ENCODE measurements at regions not wholly inside any gene's neighbourhood (a gene's known extent, or its start where the extent isn't known, plus 50 kb on each side); places are given as distances from the start of the nearest gene placed in this dataset.
"Not testable (repeated sequence)": the region's sequence is repeated elsewhere in the genome, so short reads cannot be mapped to it uniquely, and the experiment has no call there.

DNA sequence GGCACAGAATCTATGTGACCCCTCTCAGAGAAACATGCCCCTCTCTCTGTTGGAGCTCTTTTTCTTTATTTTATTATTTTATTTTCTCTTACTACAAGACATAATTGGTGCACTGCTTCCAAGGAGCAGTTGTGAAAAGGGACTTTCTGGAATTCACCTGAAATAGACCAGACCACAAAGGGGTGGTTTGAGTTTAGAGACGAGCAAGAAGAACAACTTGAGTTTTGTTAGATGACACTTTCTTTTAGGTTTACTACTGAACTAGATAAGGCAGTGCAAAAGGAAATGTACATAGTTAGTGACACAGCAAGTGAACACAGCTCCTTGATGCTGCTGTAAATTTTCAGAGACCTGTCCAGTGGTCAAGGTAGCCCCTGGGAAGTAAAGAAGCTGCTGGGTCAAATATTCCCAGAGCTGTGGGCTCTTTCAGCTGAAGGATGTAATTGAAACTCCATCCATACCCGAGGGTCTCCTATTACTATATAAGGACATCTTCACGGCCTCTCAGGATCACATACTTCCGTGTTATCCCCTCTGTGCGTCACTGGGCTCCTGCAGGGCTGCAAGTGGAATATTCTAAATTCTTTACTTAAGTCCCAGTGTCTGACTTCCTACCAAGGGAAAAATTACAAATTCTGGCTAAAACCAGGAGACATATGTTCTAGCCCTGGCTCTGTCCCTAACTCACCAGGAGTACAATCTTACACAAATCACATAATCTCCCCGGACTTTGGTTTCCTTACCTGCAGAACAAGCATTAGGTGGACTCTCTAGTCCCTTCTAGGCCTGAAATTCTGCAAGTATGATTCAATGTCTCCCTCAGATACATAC is 69.1 kb upstream of the ADTRP start:
- Mint-ChIP-seq H3K27ac (no peak overlapping the region), H3K36me3 (ENCODE audit: low read depth) (no peaks in the 10 kb centered on the region), H3K9me3 (peaks cover 4% of the 10 kb centered on the region), H3K4me3 (no peak overlapping the region), H3K4me1 (no peaks in the 10 kb centered on the region), H3K27me3 (no peaks in the 10 kb centered on the region)
- no peak for DNase-seq
- CTCF ChIA-PET: interaction anchor here (1.1 kb wide), 1 partner anchor 51 kb away, joined by 3 read pairs; no protein-coding TSS in a partner anchor
- POLR2A ChIA-PET: no interaction called here

DNA sequence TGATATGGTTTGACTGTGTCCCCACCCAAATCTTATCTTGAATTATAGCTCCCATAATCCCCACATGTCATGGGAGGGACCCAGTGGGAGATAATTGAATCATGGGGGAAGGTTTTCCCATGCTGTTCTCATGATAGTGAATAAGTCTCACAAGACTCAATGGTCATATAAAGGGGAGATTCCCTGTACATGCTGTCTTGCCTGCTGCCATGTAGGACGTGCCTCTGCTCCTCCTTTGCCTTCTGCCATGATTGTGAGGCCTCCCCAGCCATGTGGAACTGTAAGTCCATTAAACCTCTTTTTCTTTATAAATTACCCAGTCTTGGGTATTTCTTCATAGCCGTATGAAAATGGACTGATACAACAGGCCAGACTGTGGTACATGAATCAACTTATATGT is 68.5 kb upstream of the ADTRP start:
- POLR2A ChIA-PET; H3K4me1 Mint-ChIP-seq; H3K27me3 Mint-ChIP-seq; H3K4me3 Mint-ChIP-seq; H3K9me3 Mint-ChIP-seq; H3K36me3 Mint-ChIP-seq (ENCODE audit: low read depth); H3K27ac Mint-ChIP-seq; DNase-seq: not testable (repeated sequence)
- CTCF ChIA-PET: interaction anchor here (1.1 kb wide), 1 partner anchor 51 kb away, joined by 3 read pairs; no protein-coding TSS in a partner anchor

DNA sequence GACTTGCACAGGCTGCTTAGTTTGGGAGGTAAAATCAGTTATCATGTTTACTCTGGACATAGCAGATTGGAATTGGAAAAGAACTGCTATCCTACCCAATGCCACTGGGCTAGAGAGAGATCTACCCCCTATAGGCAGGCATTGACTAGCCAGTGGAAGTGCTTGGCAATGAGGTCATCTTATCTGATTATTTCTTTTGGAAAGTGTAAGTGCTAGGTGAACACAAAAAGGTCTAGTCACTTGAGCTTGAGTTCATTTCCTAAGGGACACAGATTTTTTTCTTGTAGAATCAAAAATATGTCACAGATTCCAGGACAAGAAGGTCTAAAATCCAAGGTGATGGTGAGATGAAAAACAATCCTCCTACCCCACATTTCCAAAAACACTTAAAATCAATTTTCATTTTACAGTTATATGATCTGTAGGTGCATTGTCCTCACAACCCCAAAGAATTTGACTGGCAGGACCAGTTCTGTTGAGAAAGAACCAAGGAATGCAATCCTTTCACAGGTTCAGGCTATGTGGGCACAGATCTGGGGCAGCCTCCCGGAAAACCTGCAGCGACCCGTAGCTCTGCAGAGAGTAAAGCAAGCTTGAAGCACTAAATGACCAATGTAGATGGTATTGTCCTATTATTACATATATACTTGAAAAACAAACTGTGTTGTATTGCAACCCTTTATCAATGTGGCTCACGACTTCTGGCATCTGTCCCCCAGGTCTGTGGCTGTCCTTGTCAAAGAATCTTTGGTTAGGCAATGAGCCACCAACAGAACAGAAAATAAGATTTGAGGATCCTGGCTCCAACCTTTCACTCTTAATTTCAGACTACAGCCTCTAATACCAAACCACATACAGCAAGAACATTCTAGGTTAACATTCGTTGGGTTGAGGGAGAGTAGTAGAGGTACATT is 67.3 kb upstream of the ADTRP start:
- H3K27ac Mint-ChIP-seq: no peak overlapping the region
- no peaks in the 10 kb centered on the region for H3K27me3 Mint-ChIP-seq
- ChIA-PET CTCF (no interaction called here), POLR2A (no interaction called here)
- no peaks in the 10 kb centered on the region for H3K4me1 Mint-ChIP-seq
- no peak for DNase-seq
- H3K9me3 Mint-ChIP-seq: no peaks in the 10 kb centered on the region
- no peak overlapping the region for H3K4me3 Mint-ChIP-seq
- H3K36me3 Mint-ChIP-seq (ENCODE audit: low read depth): no peaks in the 10 kb centered on the region

DNA sequence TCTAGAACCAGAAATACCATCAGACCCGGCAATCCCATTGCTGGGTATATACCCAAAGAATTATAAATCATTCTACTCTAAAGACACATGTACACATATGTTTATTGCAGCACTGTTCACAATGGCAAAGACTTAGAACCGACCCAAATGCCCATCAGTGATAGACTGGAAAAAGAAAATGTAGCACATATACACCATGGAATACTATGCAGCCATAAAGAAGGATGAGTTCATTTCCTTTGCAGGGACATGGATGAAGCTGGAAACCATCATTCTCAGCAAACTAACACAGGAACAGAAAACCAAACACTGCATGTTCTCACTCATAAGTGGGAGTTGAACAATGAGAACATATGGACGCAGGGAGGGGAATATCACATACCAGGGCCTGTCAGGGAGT is 64.2 kb upstream of the ADTRP start:
- POLR2A ChIA-PET, H3K27ac Mint-ChIP-seq, CTCF ChIA-PET: not testable (repeated sequence)

DNA sequence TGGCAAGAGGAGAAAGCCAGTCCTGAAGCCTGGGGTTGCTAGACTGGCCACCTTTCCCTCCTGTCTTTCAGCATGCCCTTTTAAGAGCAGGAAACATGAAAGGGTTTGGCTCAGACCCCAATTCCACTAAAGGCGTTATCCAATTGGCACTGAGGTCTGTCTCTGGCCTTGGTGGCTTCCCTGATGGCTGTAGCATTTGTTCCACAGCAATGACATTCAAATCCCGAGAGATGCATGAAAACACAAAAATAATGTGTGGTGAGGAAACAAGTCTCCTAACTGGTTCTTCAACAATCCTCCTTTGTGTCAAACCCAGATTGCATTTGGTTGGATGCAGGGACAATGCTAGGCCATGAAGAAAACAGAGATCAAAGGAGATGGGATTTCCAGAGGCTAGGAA is 56.5 kb upstream of the ADTRP start:
- Mint-ChIP-seq H3K4me1 (no peaks in the 10 kb centered on the region), H3K9me3 (peaks cover 8% of the 10 kb centered on the region), H3K4me3 (no peak overlapping the region), H3K36me3 (ENCODE audit: low read depth) (peaks cover 1% of the 10 kb centered on the region), H3K27me3 (no peaks in the 10 kb centered on the region), H3K27ac (no peak overlapping the region)
- ChIA-PET POLR2A (no interaction called here), CTCF (no interaction called here)
- DNase-seq: no peak

More for the DNA sequence above, 64.2 kb upstream of the ADTRP start:
- H3K4me3 Mint-ChIP-seq; H3K27me3 Mint-ChIP-seq; H3K9me3 Mint-ChIP-seq; DNase-seq; H3K36me3 Mint-ChIP-seq (ENCODE audit: low read depth); H3K4me1 Mint-ChIP-seq: not testable (repeated sequence)

DNA sequence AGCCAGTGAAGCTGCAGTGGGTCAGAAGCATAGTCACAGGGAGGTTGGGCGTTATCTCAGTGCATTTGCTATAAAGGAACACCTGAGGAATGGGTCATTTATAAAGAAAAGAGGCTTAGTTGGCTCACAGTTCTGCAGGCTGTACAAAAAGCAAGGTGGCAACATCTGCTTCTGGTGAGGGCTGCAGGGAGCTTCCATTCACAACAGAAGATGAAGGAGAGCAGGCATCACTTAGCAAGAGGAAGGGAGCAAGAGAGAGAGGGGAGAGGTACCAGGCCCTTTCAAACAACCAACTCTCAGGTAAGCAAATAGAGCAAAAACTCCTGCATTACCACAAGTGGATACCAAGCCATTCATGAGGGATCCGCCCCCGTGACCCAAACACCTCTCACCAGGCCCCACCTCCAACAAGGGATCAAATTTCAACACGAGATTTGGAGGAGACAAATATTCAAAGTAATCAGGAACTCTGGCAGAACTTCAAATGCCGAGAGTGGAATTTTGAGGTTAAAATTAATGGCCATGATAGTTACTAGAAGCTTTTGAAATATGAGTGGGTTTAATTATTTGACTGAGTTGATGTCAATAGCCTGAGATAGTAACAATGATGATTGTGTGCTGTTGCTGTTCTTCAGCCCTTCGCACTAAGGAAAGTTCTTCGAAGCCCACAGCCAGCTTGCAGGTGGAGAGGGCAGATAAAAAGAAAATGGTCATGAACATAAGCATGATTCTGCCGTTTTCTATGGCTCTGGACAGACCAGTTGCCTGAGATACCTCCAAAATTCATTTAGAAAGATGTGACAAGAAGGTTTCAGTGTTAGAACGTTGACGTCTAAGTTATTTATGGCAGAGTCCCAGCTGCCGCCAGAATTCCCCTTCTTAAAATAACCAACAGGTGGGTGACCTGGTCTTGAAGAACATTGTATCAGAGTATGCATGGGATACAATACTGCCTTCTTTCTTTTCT is 55.3 kb upstream of the ADTRP start:
- no peak overlapping the region for H3K27ac Mint-ChIP-seq
- ChIA-PET POLR2A (no interaction called here), CTCF (no interaction called here)
- H3K4me1 Mint-ChIP-seq: no peaks in the 10 kb centered on the region
- no peak overlapping the region for H3K4me3 Mint-ChIP-seq
- H3K27me3 Mint-ChIP-seq: no peaks in the 10 kb centered on the region
- no peak for DNase-seq
- H3K9me3 Mint-ChIP-seq: peaks cover 5% of the 10 kb centered on the region
- H3K36me3 Mint-ChIP-seq (ENCODE audit: low read depth): peaks cover 1% of the 10 kb centered on the region

DNA sequence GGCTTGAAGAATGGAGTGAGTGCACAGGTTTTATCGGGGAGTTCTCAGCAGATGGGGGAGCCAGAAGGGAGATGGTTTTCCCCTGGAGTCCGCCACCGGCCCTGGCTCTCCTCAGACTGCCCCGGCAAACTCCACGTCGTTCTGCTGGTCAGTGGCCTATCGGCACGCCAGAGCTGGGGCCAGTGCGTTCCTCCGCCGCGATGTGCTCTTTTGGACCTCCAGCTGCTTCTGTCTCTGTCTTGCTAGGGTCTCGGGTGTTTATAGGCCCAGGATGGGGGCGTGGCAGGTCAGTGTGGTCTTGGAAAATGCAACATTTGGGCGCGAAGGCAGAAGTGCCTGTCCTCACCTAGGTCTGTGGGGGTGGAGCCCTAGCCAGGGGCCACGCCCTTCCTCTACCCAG is 53.0 kb upstream of the ADTRP start:
- H3K4me3 Mint-ChIP-seq: no peak overlapping the region
- H3K27me3 Mint-ChIP-seq: no peaks in the 10 kb centered on the region
- no peaks in the 10 kb centered on the region for H3K9me3 Mint-ChIP-seq
- DNase-seq: no peak
- no peak overlapping the region for H3K27ac Mint-ChIP-seq
- no peaks in the 10 kb centered on the region for H3K4me1 Mint-ChIP-seq
- ChIA-PET CTCF (no interaction called here), POLR2A (no interaction called here)
- H3K36me3 Mint-ChIP-seq (ENCODE audit: low read depth): no peaks in the 10 kb centered on the region

DNA sequence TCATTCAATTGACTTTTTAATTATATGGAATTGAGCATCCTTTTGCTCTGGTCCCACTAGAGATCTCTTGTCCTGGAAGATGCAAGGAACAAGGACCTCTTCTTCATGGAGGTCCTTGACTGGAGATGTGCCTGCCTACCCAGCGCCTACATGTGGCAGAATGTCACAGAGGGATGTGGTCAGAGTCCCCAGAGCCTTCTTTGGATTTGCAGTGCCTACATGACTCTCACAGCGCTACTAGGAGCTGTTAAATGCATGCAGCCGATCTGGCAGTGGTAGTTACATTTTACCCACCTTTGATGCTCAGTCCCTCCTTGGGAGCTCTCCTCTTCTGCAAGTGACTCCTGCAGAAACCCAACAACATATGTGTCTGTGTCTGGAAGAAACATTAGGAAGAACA is 51.9 kb upstream of the ADTRP start:
- no peak for DNase-seq
- Mint-ChIP-seq H3K4me1 (peaks cover 2% of the 10 kb centered on the region), H3K9me3 (no peaks in the 10 kb centered on the region), H3K27me3 (no peaks in the 10 kb centered on the region), H3K4me3 (no peak overlapping the region), H3K27ac (no peak overlapping the region), H3K36me3 (ENCODE audit: low read depth) (no peaks in the 10 kb centered on the region)
- ChIA-PET POLR2A (no interaction called here), CTCF (interaction anchor here (1.1 kb wide), 1 partner anchor 11 kb away, joined by 3 read pairs; no protein-coding TSS in a partner anchor)

DNA sequence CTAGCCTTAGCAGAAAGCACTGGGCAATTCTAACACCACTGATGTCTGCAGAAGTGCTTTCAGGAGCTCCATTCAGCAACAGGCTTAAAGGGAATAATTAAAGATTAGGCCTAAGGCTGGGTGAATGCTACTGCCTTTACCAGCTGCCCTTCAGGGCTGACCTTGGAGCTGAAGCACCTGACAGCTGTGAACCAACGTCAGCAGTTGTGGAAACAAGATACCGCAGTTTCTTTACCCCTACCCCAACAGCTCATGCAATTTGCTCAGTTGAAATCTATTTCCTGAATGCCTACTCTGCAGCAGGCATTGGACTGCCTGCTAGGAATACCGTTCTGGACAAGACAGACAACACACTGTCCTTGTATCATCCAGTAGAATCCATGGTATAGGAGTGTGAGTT is 51.5 kb upstream of the ADTRP start:
- ChIA-PET CTCF (interaction anchor here (1.1 kb wide), 1 partner anchor 11 kb away, joined by 3 read pairs; no protein-coding TSS in a partner anchor), POLR2A (no interaction called here)
- Mint-ChIP-seq H3K27ac (no peak overlapping the region), H3K36me3 (ENCODE audit: low read depth) (no peaks in the 10 kb centered on the region), H3K4me1 (peaks cover 4% of the 10 kb centered on the region), H3K27me3 (no peaks in the 10 kb centered on the region), H3K9me3 (no peaks in the 10 kb centered on the region), H3K4me3 (no peak overlapping the region)
- DNase-seq: no peak

DNA sequence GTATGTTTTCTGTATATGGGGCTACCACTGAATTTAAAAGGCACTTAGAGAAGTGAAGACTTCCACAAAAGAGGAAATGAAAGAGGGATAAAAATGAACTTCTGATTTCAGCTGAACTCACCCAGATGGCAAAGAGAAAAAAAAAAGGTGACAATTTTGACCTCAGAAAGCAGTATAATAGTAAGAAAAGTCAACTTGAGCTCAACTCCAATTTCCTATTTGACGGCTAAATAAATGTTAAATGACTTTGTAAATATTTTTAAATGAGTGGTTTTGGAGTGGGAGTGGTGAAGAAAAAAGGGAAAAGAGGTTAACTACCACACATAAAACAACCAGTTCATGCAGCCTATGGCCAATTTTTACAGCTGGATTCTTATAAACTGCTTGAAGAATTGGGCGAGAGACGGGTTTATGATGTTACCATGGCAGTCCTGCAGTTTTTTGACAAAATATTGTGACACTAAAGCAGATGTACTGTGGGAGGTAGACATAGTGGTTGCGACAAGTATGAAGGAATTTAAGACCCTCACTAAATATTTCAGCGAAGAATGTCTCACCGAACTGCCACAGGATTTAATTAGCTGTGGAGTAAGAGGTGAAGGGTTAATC is 49.8 kb upstream of the ADTRP start:
- Mint-ChIP-seq H3K4me3 (no peak overlapping the region), H3K27ac (no peak overlapping the region), H3K36me3 (ENCODE audit: low read depth) (no peaks in the 10 kb centered on the region), H3K27me3 (no peaks in the 10 kb centered on the region), H3K9me3 (no peaks in the 10 kb centered on the region), H3K4me1 (peaks cover 8% of the 10 kb centered on the region)
- ChIA-PET POLR2A (no interaction called here), CTCF (interaction anchor here (0.6 to 1.2 kb wide), 4 partner anchors 15 to 435 kb away, joined by 3 to 6 read pairs (median 3); no protein-coding TSS in a partner anchor)
- no peak for DNase-seq
